ENCODE measurements at regions not wholly inside any gene's neighbourhood (a gene's known extent, or its start where the extent isn't known, plus 50 kb on each side); places are given as distances from the start of the nearest gene placed in this dataset.

GRCh38 chr1:78360584-78360983 is 130.2 kb upstream of the PTGFR start:
- TF ChIP-seq CTCF (conservative IDR thresholded peaks at IDR 0.05; ENCODE audit: low read depth, low read length) (no peak), EZH2 (IDR thresholded peaks at IDR 0.05; ENCODE audit: low read length, unreplicated experiment) (no peak), EZH2phosphoT487 (IDR thresholded peaks at IDR 0.05; ENCODE audit: borderline replicate concordance, low read length) (no peak)

All from PC-3 (cell line).